CD4-positive, CD25-positive, alpha-beta regulatory T cell (primary cell): ENCODE measurements at regions not wholly inside any gene's neighbourhood (a gene's known extent, or its start where the extent isn't known, plus 50 kb on each side); places are given as distances from the start of the nearest gene placed in this dataset.

Source experiments
- ATAC-seq, 2 donors: fragments of 150-1000 bp; cut with Tn5 transposase; one replicate each; pipeline ENCODE4 v1.10.0; 2021; ENCODE audit warnings: low read depth in 2 of 2, moderate number of reproducible peaks in 2 of 2, moderate library complexity in 1 of 2
- DNase-seq, 3 donors: peaks; one replicate each; pipeline versions ENCODE4 v3.0.0 to v3.0.0-alpha.2; 2012 to 2022; ENCODE audit warnings: mixed read lengths in 1 of 3
- H3K27ac ChIP-seq: one replicate; pipeline ENCODE4 v1.7.0; 2013; ENCODE audit warnings: mild to moderate bottlenecking, low read length; ENCODE audit not compliant: insufficient read depth, poor library complexity, severe bottlenecking
- H3K27me3 ChIP-seq: one replicate; pipeline ENCODE4 v1.7.0; 2013; ENCODE audit warnings: low read length; ENCODE audit not compliant: control insufficient read depth, insufficient read depth
- H3K36me3 ChIP-seq: one replicate; pipeline ENCODE4 v1.7.0; 2013; ENCODE audit warnings: mild to moderate bottlenecking, low read length, moderate library complexity; ENCODE audit not compliant: control insufficient read depth, insufficient read depth
- H3K4me1 ChIP-seq: 2 replicates; pipeline ENCODE4 v1.7.0; 2013; ENCODE audit warnings: mild to moderate bottlenecking, low read length; ENCODE audit not compliant: insufficient read depth, control insufficient read depth, poor library complexity, severe bottlenecking
- H3K4me3 ChIP-seq: one replicate; pipeline ENCODE4 v1.7.0; 2013; ENCODE audit warnings: low read depth, mild to moderate bottlenecking, low read length, moderate library complexity
- H3K9me3 ChIP-seq, 2 experiments: 1 replicate in 1 of 2; 2 replicates in 1 of 2; pipeline ENCODE4 v1.7.0; 2013; ENCODE audit warnings: low read length in 2 of 2, mild to moderate bottlenecking in 1 of 2, moderate library complexity in 1 of 2; ENCODE audit not compliant: control insufficient read depth in 2 of 2
- H3K27ac Mint-ChIP-seq, 3 donors: one replicate each; pipeline ENCODE4 v1.8.0; 2020 to 2022; ENCODE audit warnings: mild to moderate bottlenecking in 3 of 3, mixed read lengths in 3 of 3, moderate library complexity in 2 of 3
- H3K27me3 Mint-ChIP-seq: one replicate; pipeline ENCODE4 v1.8.0; 2022; ENCODE audit warnings: mild to moderate bottlenecking, mixed read lengths
- H3K36me3 Mint-ChIP-seq: one replicate; pipeline ENCODE4 v1.8.0; 2020; ENCODE audit warnings: mixed read lengths
- H3K4me1 Mint-ChIP-seq, 4 donors: one replicate each; pipeline ENCODE4 v1.8.0; 2020 to 2022; ENCODE audit warnings: mixed read lengths in 4 of 4, mild to moderate bottlenecking in 1 of 4
- H3K4me3 Mint-ChIP-seq, 4 donors: one replicate each; pipeline ENCODE4 v1.8.0; 2020 to 2022; ENCODE audit warnings: mild to moderate bottlenecking in 4 of 4, mixed read lengths in 4 of 4, moderate library complexity in 3 of 4
- H3K9me3 Mint-ChIP-seq, 7 donors: one replicate each; pipeline ENCODE4 v1.8.0; 2020 to 2022; ENCODE audit warnings: mixed read lengths in 7 of 7, mild to moderate bottlenecking in 3 of 7, moderate library complexity in 2 of 7

DNA sequence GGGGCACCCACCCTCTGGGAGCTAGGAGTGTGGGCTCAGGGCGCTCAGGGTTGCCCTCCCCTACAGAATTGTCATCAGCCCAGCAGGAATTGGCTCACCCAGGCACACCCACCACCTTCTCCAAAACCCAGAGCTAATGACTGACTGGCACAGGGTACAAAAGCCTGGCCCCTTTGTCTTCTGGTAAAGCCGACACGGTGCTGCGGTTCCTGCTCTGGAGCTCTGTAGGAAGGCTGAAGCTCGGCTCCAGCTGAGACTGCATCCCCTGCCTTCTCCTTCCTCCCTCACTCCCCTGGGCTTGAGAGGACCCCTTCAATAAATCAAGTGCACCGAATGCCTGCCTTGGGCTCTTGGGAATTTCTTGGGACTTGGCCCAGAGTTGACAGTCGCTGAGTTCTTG is 117.9 kb upstream of the EEPD1 start:
- no peaks in the 10 kb centered on the region for H3K4me1 ChIP-seq
- DNase-seq: no peak
- H3K9me3 Mint-ChIP-seq: no peaks in the 10 kb centered on the region

DNA sequence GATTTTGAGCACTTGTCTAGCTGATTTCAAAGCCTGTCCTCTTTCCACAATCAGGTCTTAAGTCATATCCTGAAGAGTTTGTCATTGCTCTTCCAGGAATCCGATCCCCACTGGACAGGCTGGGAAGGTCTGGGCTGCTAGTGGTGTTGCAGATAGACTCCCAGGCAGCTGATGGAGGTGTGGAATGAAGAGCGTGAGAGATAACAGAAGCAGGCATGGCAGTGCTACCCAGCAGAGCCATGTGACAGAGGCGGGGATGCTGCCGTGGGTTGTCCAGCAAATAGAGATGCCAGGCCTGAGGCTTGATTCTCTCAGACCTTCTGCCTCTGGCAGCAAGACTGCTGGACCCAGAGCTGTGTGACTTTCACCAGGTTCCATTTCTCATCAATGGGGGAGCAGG is 116.5 kb upstream of the EEPD1 start:
- H3K4me3 ChIP-seq: no peak overlapping the region
- DNase-seq (no peak), ATAC-seq (no peak)
- H3K27ac ChIP-seq: no peak overlapping the region
- peaks cover 8% of the 10 kb centered on the region for H3K27me3 ChIP-seq
- H3K27ac Mint-ChIP-seq: no peak overlapping the region
- H3K27me3 Mint-ChIP-seq: peaks cover 20% of the 10 kb centered on the region
- no peaks in the 10 kb centered on the region for H3K4me1 ChIP-seq
- H3K4me3 Mint-ChIP-seq: no peak overlapping the region
- H3K9me3 Mint-ChIP-seq: no peaks in the 10 kb centered on the region
- H3K36me3 ChIP-seq: no peaks in the 10 kb centered on the region
- H3K36me3 Mint-ChIP-seq: no peaks in the 10 kb centered on the region
- H3K4me1 Mint-ChIP-seq: no peaks in the 10 kb centered on the region
- H3K9me3 ChIP-seq: no peaks in the 10 kb centered on the region

More for the DNA sequence above, 117.9 kb upstream of the EEPD1 start:
- no peak for ATAC-seq
- no peak overlapping the region for H3K27ac ChIP-seq
- no peaks in the 10 kb centered on the region for H3K9me3 ChIP-seq
- Mint-ChIP-seq H3K4me3 (no peak overlapping the region), H3K36me3 (no peaks in the 10 kb centered on the region), H3K27ac (no peak overlapping the region), H3K4me1 (no peaks in the 10 kb centered on the region), H3K27me3 (peaks cover 24% of the 10 kb centered on the region)
- H3K27me3 ChIP-seq: peaks cover 8% of the 10 kb centered on the region
- no peak overlapping the region for H3K4me3 ChIP-seq
- H3K36me3 ChIP-seq: no peaks in the 10 kb centered on the region

DNA sequence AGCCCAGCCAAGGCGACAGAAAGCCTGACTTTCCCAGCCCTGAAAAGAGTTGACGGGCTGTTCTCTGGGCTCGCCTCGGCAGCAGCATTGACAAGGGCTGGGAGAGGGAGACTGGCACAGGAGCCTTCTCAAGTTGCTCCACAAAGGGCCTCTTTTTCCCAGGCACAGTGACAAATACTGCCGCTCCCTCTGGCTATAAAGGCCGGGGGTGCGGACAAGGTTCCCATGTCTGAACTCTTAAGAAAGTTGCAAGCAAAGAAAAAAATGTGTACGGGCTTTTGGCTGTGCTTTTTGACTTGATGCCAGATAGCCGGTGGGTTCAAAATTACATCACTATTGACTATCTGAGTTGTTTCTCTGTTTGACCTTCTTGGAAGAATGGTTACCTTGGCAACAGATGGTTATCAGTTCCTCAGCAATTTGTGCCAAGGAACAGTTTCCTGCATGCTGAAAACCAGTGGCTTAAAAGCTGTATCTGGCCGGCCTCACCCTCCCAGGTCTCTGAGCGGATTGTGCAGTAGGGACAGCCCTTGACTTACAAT is 115.9 kb upstream of the EEPD1 start:
- H3K27ac Mint-ChIP-seq: no peak overlapping the region
- peaks cover 8% of the 10 kb centered on the region for H3K27me3 ChIP-seq
- H3K4me1 Mint-ChIP-seq: no peaks in the 10 kb centered on the region
- no peak overlapping the region for H3K27ac ChIP-seq
- H3K27me3 Mint-ChIP-seq: peaks cover 18% of the 10 kb centered on the region
- no peak overlapping the region for H3K4me3 ChIP-seq
- no peak overlapping the region for H3K4me3 Mint-ChIP-seq
- H3K9me3 ChIP-seq: no peaks in the 10 kb centered on the region
- peaks cover 0 to 4% (median 0%) of the 10 kb centered on the region in 7 donors for H3K9me3 Mint-ChIP-seq
- H3K36me3 Mint-ChIP-seq: no peaks in the 10 kb centered on the region
- DNase-seq: no peak
- H3K36me3 ChIP-seq: no peaks in the 10 kb centered on the region
- no peak for ATAC-seq
- H3K4me1 ChIP-seq: no peaks in the 10 kb centered on the region

DNA sequence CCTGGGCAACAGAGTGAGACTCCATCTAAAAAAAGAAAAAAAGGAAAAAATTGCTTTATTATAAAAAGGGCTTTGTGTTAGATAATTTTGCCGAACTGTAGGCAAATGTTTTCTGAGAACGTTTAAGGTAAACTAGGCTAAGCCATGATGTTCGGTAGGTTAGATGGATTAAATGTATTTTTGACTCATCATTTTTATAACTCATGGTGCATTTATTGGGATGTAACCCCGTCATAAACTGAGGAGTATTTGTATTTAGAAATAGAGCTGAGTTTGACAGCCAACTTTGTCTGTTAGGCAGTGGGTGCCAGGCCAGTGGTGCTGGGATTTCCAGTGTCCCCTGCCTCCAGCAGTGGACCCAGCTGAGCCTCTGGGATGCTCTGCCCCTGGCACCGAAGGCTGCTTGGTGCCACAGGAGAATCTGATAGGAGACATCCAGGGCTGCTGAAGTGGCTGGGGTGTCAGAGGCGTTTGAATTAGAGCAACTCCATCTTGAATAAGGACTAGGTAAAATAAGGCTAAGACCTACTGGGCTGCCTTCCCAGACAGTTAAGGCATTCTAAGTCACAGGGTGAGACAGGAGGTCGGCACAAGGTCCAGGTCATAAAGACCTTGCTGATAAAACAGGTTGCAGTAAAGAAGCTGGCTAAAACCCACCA is 114.9 kb upstream of the EEPD1 start:
- H3K27me3 ChIP-seq: peaks cover 3% of the 10 kb centered on the region
- Mint-ChIP-seq H3K27me3 (peaks cover 10% of the 10 kb centered on the region), H3K27ac (peak overlapping the region in 1 of 3 donors; percentile 8), H3K9me3 (peaks cover 0 to 4% (median 0%) of the 10 kb centered on the region in 7 donors), H3K4me1 (no peaks in the 10 kb centered on the region), H3K4me3 (no peak overlapping the region), H3K36me3 (no peaks in the 10 kb centered on the region)
- no peaks in the 10 kb centered on the region for H3K9me3 ChIP-seq
- no peaks in the 10 kb centered on the region for H3K4me1 ChIP-seq
- ATAC-seq (no peak), DNase-seq (no peak)
- no peak overlapping the region for H3K27ac ChIP-seq
- no peak overlapping the region for H3K4me3 ChIP-seq
- H3K36me3 ChIP-seq: no peaks in the 10 kb centered on the region

DNA sequence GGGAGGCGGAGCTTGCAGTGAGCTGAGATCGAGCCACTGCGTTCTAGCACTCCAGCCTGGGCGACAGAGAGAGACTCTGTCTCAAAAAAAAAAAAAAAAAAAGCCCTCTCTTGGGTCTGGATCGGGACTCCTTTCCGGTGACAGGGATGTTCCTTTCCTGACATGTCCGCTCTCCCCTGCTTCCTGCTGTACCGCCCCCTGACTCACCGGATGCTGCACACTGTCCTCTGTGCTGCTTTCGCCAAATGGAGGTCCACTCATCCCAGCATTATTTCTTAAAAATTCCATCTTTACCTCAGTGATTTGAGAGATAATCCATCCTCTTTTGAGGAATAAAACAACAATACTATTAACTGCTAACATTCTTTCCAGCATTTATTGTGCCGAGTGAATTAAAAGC is 113.8 kb upstream of the EEPD1 start:
- Histone ChIP-seq H3K4me1 (no peaks in the 10 kb centered on the region), H3K36me3 (no peaks in the 10 kb centered on the region), H3K4me3 (no peak overlapping the region), H3K9me3 (no peaks in the 10 kb centered on the region), H3K27ac (no peak overlapping the region), H3K27me3 (peaks cover 3% of the 10 kb centered on the region)
- DNase-seq (no peak), ATAC-seq (no peak)
- Mint-ChIP-seq H3K4me1 (no peaks in the 10 kb centered on the region), H3K36me3 (no peaks in the 10 kb centered on the region), H3K27ac (no peak overlapping the region), H3K27me3 (peaks cover 5% of the 10 kb centered on the region), H3K4me3 (no peak overlapping the region), H3K9me3 (peaks cover 0 to 4% (median 0%) of the 10 kb centered on the region in 7 donors)

DNA sequence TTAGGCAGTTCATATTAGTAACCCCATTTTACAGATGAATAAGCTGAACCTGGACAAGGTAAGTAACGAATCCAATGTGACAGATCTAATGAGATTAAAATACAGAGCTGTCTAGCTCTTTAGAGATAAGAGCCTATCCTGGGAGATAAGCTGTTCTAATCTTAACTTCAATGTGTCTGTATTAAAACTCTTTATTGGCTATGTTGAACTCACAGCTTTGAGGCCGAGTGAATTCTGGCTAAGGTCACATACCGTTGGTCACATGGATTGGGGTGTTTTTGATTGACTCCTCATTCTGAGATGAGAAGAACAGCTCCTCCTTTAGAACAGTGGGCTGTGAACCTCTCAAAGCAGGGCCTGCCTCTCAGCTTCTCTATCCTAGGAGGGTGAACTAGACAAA is 113.4 kb upstream of the EEPD1 start:
- Mint-ChIP-seq H3K27me3 (peaks cover 5% of the 10 kb centered on the region), H3K4me3 (no peak overlapping the region), H3K27ac (no peak overlapping the region), H3K36me3 (no peaks in the 10 kb centered on the region), H3K4me1 (no peaks in the 10 kb centered on the region), H3K9me3 (peaks cover 0 to 4% (median 0%) of the 10 kb centered on the region in 7 donors)
- H3K4me1 ChIP-seq: no peaks in the 10 kb centered on the region
- H3K27me3 ChIP-seq: peaks cover 3% of the 10 kb centered on the region
- no peaks in the 10 kb centered on the region for H3K36me3 ChIP-seq
- DNase-seq (no peak), ATAC-seq (no peak)
- no peak overlapping the region for H3K4me3 ChIP-seq
- no peaks in the 10 kb centered on the region for H3K9me3 ChIP-seq
- no peak overlapping the region for H3K27ac ChIP-seq

DNA sequence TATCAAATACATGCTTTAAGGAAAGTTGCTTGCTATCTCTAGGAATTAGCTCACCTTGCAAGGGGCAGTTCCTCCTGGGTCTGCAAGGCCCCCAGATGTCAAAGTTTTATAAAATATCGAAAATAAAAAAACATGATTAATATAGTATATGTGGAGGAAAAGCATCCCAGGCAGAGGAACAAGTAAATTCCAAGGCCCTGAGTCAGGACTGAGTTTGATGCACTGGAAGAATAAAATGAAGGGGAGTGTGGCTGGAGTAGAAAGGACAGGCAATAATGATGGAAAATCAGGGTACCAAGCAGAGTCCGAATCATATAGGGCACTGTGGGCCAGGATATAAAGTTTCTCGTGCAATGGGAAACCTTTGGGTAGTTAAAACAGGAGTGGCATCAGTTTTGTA is 112.4 kb upstream of the EEPD1 start:
- no peak for ATAC-seq
- Mint-ChIP-seq H3K27ac (no peak overlapping the region), H3K9me3 (peaks cover 0 to 4% (median 0%) of the 10 kb centered on the region in 7 donors), H3K4me3 (no peak overlapping the region), H3K27me3 (peaks cover 5% of the 10 kb centered on the region), H3K4me1 (no peaks in the 10 kb centered on the region), H3K36me3 (no peaks in the 10 kb centered on the region)
- Histone ChIP-seq H3K9me3 (no peaks in the 10 kb centered on the region), H3K4me3 (no peak overlapping the region), H3K36me3 (no peaks in the 10 kb centered on the region), H3K27me3 (peaks cover 2% of the 10 kb centered on the region), H3K4me1 (no peaks in the 10 kb centered on the region), H3K27ac (no peak overlapping the region)
- no peak for DNase-seq
